NCI-H524 (cell line): ENCODE measurements at regions not wholly inside any gene's neighbourhood (a gene's known extent, or its start where the extent isn't known, plus 50 kb on each side); places are given as distances from the start of the nearest gene placed in this dataset.

Source experiments
- DNase-seq, 2 experiments: peaks; one replicate each; lab custom pipeline; 2025; lab: John Stamatoyannopoulos, UW

DNA sequence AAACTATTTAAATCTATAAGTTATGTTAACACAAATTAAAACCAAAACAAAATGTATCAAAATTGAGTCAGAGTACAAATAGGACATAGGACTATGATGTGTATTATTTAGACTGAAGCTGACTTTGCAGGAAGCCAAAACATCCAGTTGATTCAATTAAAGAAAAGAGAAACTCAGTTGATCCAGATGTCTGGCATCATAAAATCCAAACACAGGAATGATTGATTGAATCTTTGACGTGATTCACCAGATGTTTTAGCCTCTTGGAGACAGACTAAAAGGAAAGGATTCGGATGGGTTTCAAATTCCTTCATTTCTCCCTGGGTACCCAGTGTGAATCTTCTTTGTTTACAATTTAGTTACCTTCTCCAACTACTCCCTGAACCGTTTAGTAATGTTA is 272.9 kb downstream of the IRS1 start:
- DNase-seq = no peak

- no peak for DNase-seq
Measured at GRCh38 chr2:226524381-226524843, 275.2 kb downstream of the IRS1 start.

DNA sequence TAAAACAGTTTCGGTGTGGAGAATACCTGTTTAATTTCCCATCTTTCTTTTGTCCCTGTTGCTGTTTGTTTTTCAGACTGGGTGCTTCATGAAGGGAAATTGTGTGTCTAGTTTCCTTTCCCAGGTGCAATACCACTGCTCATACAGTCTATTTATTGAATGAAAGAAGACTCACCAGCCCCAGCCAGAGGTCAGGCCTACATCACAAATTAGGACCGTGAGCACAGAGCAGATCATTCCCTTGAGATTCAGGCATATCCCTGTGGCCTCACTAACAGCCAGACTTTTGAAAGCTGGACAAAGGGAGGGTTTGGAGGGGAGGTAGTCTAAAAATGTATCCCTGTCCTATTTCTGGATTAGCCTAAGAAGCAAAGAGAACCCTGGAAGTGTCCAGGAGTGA is 278.9 kb downstream of the IRS1 start:
- no peak for DNase-seq

DNA sequence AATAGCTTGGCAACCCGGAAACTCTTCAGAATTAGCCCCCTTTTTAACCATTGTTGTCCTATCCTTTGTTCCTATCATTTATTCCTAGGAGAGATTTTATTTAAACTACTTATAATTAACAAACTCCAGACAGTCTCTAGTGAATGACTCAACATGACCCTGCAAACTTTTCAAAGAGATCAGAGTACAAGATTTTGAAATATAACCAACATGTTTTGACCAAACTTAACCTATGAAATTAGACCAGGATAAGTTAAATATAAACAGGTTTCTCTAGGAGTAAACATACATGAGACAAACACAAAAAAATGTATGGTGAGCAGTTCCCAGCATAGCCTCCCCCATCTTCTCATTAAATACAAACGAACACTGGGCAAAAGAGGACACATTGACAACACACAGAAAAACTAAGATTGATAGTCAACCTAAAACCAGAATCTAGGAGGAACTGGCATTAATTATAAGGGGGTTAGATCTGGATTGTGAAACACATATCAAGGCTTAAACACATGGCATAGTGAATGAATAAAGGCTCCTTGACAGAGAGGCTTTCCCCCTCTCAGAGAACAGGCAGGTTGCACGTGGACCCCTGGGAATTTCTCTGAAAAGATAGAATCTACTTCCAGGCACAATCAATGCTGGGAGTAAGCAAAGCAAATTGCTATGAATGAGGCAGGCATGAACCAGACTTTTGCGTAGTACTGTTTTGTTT is 284.1 kb downstream of the IRS1 start:
- no peak for DNase-seq

DNA sequence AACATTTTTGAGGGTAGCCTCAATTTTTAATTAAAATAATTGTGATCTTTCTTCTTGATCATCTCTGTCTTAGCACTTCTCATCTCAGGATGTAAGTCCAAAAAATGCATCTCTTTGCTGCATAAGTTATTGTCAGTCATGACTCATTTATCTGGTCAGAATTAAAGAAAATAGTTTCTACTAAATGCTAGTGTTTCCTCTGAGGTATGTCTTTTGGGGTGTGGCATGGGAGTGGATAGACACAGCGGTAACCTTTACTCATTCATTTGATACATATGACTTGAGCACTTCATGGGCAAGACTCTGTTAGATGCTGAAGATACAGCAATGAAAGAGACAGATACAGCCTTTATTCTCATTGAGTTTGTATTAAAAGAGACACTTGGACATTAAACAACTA is 284.7 kb downstream of the IRS1 start:
- no peak for DNase-seq

- no peak for DNase-seq
Measured at GRCh38 chr2:226511311-226511710, 288.3 kb downstream of the IRS1 start.

GRCh38 chr2:226508683-226509082 is 290.9 kb downstream of the IRS1 start:
- DNase-seq = no peak

DNA sequence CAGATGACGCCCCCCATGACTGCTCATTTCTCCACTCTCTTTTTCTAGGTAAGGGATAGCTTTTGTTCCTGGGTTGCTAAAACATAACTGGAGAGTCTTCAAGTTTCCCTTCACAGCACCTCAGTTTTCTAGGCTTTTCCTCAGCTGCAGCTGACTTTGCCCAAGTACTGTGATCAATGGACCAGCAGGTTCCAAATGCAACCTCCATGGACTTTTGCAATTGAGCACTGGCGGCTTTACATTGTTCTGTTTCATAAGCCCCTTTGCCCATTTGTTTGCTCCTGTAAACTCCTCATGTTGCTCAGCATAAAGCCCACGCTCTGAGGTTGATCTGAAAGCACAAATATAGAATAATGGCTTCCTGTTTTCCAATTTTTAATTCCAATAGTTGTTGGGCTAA is 291.6 kb downstream of the IRS1 start:
- no peak for DNase-seq

DNA sequence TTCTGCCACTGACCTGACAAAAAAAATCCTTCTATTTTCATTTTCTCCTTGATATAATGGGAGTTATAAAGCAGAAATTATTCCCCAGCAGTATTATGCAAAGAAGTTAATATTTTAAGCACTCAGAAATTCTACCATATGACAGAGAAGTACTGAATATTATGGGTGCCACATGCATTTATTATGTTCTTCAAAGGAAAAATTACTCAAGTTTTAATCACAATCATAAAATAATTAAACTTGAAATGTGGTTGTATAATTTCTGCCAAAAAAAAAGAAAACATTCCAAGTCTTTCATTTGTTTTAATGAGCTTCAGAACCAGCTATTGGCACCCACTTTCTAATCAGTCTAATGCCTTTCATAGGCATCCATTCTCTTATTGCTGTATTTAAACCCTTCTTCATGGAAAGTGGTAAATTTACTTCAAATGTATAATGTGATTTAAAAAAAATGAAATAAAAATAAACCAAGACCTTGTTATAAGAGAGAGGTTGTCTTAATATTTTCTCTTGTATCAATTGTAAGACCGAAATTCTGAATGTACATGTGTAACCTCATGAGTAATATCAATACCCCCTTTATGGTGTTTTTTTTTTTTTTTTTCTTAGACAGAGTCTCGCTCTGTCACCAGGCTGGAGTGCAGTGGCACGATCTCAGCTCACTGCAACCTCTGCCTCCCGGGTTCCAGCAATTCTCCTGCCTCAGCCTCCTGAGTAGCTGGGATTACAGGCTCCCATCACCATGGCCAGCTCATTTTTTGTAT is 302.3 kb downstream of the IRS1 start:
- DNase-seq = no peak

DNA sequence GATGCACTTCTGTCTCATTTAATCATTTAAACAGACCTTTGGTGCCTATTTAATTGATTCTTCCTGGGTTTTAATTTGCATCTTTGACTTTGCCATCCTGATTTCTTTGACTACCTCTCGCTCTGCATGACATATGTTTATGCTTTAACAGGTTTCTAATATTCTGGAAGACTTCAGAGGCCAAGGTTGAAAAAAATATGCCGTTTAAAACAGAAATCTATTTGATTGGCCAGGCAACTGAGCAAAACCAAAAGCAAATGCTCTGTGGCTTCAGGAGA is 303.4 kb downstream of the IRS1 start:
- DNase-seq = no peak

GRCh38 chr2:226495466-226496272 is 304.0 kb downstream of the IRS1 start:
- DNase-seq = no peak

DNA sequence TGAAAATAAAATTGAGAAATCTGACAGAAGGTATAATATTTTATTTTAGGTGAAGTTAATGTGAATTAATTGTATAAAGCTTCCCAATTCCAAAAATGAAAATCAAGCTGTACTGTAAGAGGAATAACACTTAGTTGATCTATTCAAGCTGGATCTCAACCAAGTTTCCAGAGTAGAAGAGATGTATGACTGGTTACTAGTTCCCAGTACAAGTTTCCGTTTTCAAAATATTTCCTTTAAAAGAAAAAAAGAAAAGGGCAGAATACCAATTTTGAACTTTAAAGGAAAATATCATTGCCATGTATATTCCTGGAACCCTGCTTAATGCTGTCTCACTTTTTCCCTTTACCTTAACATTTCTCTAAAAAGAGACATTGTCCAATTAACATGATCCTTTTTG is 308.5 kb downstream of the IRS1 start:
- DNase-seq = no peak

DNA sequence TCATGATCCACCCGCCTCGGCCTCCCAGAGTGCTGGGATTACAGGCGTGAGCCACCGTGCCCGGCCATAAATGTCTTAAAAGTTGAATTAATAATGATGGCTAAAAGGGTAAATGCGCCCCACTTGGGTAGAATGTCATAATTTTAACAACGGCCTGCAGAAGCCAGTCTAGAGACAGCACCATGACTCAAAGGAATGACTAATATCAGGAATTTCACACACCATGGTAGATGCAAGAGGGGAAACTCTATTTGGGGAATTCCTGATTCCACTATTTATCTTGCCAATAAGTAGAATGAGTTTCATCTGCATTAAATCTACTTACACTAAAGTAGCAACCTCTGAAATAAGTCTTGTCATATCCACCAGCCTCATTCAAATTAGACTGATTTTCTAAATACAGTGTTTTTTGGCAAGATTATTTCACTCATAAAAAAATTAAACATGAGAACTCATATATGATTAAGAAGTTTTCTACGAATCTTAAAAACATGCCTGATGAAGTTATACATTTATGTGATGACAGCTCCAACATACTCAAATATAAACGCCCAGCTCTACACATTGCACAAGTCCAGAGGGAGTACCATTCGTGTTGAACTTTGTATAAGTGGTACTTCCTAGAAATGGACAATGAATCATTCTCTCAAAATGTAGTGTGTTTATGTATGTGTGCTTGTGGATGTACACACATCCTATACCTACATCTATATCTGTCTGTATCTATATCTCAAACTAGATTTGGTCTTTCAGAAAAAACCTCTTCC is 309.7 kb downstream of the IRS1 start:
- DNase-seq = no peak

GRCh38 chr2:226488034-226488433 is 311.6 kb downstream of the IRS1 start:
- no peak for DNase-seq

DNA sequence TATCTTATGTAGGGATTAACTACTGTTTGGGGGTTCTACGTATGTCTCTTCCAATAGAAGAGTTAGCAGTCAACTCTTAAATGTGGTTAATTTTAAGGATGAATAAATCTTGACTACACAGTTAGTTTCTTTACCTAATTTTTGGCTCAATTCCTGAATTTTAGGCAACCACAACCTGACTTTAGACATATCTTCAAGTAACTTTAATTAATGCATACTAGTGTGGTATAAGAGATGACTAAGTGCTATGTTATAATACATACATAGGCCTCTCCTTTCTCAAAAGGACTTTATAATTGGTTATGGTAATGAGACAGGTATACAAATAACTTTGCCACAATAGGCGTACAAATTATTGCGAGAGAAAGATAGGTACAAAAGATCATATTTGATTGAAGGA is 312.0 kb downstream of the IRS1 start:
- DNase-seq = no peak

- DNase-seq = no peak
Measured at GRCh38 chr2:226483745-226484619, 315.6 kb downstream of the IRS1 start.

- no peak for DNase-seq
Measured at GRCh38 chr2:226483143-226483542, 316.5 kb downstream of the IRS1 start.

GRCh38 chr2:226478109-226478809 is 321.4 kb downstream of the IRS1 start:
- no peak for DNase-seq

DNA sequence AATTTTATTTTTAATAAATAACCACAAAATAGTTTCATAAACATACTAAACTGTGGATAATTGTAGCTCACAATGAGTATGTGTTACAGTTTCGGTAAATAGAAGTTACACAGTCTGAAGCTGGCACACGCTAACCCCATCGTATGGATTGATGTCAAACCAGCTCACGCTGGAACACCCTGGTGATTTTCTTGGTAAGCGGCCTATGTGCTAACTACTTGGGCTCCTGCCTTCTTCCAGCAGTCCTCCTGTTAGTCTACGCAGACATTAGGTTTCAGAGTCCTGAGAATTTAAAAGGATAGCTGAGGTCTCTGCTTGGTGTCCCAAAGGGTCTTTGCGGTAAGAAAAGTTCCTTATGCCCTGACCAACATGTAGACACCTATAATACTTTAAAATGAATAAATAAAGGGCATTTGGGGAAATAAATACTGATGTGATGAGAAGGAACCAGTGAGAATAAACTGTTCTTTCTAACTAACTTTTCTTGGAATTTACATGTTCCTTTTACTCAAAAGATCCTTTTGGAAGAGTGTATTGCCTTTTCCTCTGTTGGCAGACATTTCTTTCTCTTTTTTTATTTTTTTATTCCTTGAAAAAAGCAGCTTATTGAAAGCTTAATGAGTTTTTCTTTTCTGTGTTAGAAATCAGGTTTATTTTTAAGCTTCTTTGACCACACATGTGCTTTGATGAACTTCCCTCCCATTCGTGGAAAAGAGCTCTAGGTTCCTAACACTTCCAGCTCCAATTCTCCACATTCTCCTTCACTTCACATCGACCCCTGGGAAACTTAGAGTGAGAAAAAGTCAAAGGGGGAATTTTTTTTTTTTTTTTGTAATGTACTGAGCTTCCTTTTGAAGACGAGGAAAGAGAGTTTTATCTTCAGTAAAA is 322.2 kb downstream of the IRS1 start:
- no peak for DNase-seq

- DNase-seq = no peak
Measured at GRCh38 chr2:226475650-226476049, 324.0 kb downstream of the IRS1 start.
